Upper lobe of left lung (tissue), 4 donors: ENCODE measurements at regions not wholly inside any gene's neighbourhood (a gene's known extent, or its start where the extent isn't known, plus 50 kb on each side); places are given as distances from the start of the nearest gene placed in this dataset.

ENCODE experiments used
- CTCF ChIP-seq, 6 experiments: fragments of 450-650 bp in 4 of 6; fragments of 200-600 bp in 2 of 6; sonication (generic) in 2 of 6; IDR thresholded peaks; one replicate each; pipeline ENCODE4 v1.5.1; 2016 to 2019; ENCODE audit warnings: antibody characterized with exemption in 6 of 6
- POLR2A ChIP-seq, 4 donors: fragments of 450-650 bp; IDR thresholded peaks; one replicate each; pipeline ENCODE4 v1.5.1; 2016 to 2017; ENCODE audit warnings: antibody characterized with exemption in 4 of 4, mild to moderate bottlenecking in 2 of 4
- POLR2AphosphoS5 ChIP-seq, 2 donors: sonication (generic); formaldehyde crosslinking; IDR thresholded peaks; one replicate each; pipeline ENCODE4 v1.5.1; 2017; ENCODE audit warnings: antibody characterized with exemption in 2 of 2

DNA sequence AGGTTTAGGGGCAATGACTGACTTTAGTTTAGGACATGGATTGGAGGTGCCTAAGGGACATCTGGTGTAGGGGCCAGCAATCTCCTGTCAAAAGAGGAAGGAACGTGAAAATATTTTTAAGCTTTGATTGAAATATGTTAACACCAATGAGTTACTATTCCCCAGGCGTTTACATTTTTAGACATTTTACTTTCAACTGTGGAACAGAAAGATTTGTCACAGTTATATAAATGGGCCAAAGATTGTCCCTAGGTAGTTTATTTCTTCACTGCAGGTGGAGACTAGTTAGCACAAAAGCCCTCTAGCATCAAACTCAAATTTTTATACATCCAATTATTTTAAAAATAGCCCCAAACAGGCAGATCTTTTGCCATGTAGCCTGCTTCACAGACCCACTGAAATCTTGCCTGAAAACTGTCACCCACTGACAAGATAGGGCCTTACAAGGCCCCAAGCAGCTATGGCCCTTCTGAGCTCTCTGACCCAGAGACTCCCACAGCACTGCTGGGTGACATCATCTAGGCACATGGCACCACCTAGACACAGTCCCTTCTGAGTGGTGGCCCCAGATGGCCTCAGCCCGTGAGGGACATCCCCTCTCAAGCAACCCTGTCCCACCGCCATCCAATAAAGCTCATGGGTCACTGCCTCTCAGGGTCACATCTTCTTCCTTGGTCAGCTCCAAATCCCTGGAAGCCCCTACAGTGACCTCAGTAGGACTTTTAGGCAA, 64.8 kb upstream of the DOCK9 start:
- no peak for TF ChIP-seq CTCF (IDR thresholded peaks at IDR 0.05)
- no peak for TF ChIP-seq POLR2A (IDR thresholded peaks at IDR 0.05)
- no peak for TF ChIP-seq POLR2AphosphoS5 (IDR thresholded peaks at IDR 0.05)
